ENCODE measurements at regions not wholly inside any gene's neighbourhood (a gene's known extent, or its start where the extent isn't known, plus 50 kb on each side); places are given as distances from the start of the nearest gene placed in this dataset.
"Not testable (repeated sequence)": the region's sequence is repeated elsewhere in the genome, so short reads cannot be mapped to it uniquely, and the experiment has no call there.

- DNase-seq (ENCODE audit: low spot score) = no peak
Measured at GRCh38 chr10:84632866-84633265, 304.5 kb downstream of the CCSER2 start.

- no peak for DNase-seq (ENCODE audit: low spot score)
Measured at GRCh38 chr10:84634636-84635035, 306.2 kb downstream of the CCSER2 start.

- DNase-seq (ENCODE audit: low spot score) = not testable (repeated sequence)
Measured at GRCh38 chr10:84650628-84651027, 322.2 kb downstream of the CCSER2 start.

- DNase-seq (ENCODE audit: low spot score) = no peak
Measured at GRCh38 chr10:84654671-84655070, 326.3 kb downstream of the CCSER2 start.

GRCh38 chr10:84659027-84659426, 330.6 kb downstream of the CCSER2 start:
- no peak for DNase-seq (ENCODE audit: low spot score)

GRCh38 chr10:84659497-84660439, 331.4 kb downstream of the CCSER2 start:
- no peak for DNase-seq (ENCODE audit: low spot score)

- no peak for DNase-seq (ENCODE audit: low spot score)
Measured at GRCh38 chr10:84660450-84661159, 332.2 kb downstream of the CCSER2 start.

- DNase-seq (ENCODE audit: low spot score) = no peak
Measured at GRCh38 chr10:84665211-84665610, 336.8 kb downstream of the CCSER2 start.

GRCh38 chr10:84665883-84666463, 337.6 kb downstream of the CCSER2 start:
- no peak for DNase-seq (ENCODE audit: low spot score)

- DNase-seq (ENCODE audit: low spot score) = no peak
Measured at GRCh38 chr10:84668186-84668763, 339.9 kb downstream of the CCSER2 start.

GRCh38 chr10:84675060-84675459, 346.7 kb downstream of the CCSER2 start:
- DNase-seq (ENCODE audit: low spot score) = no peak

- no peak for DNase-seq (ENCODE audit: low spot score)
Measured at GRCh38 chr10:84676536-84676935, 348.1 kb downstream of the CCSER2 start.

- DNase-seq (ENCODE audit: low spot score) = no peak
Measured at GRCh38 chr10:84681781-84682180, 353.4 kb downstream of the CCSER2 start.

- no peak for DNase-seq (ENCODE audit: low spot score)
Measured at GRCh38 chr10:84683550-84683949, 355.2 kb downstream of the CCSER2 start.

- DNase-seq (ENCODE audit: low spot score) = no peak
Measured at GRCh38 chr10:84683980-84684740, 355.8 kb downstream of the CCSER2 start.

- no peak for DNase-seq (ENCODE audit: low spot score)
Measured at GRCh38 chr10:84685047-84685660, 356.8 kb downstream of the CCSER2 start.

GRCh38 chr10:84693006-84693405, 364.6 kb downstream of the CCSER2 start:
- no peak for DNase-seq (ENCODE audit: low spot score)

GRCh38 chr10:84695902-84696301, 367.5 kb downstream of the CCSER2 start:
- no peak for DNase-seq (ENCODE audit: low spot score)

GRCh38 chr10:84696610-84697009, 368.2 kb downstream of the CCSER2 start:
- no peak for DNase-seq (ENCODE audit: low spot score)

GRCh38 chr10:84698989-84699388, 370.6 kb downstream of the CCSER2 start:
- no peak for DNase-seq (ENCODE audit: low spot score)

GRCh38 chr10:84700668-84701369, 372.4 kb downstream of the CCSER2 start:
- no peak for DNase-seq (ENCODE audit: low spot score)

Data from kidney capillary endothelial cell (primary cell).